Heart right ventricle (tissue), 16 donors: ENCODE measurements at regions not wholly inside any gene's neighbourhood (a gene's known extent, or its start where the extent isn't known, plus 50 kb on each side); places are given as distances from the start of the nearest gene placed in this dataset.

Experiments used
- ATAC-seq, 8 donors: fragments of 200-7000 bp; cut with Tn5 transposase; one replicate each; pipeline ENCODE4 v1.9.1; 2020; ENCODE audit warnings: mild to moderate bottlenecking in 8 of 8, moderate library complexity in 8 of 8, moderate number of reproducible peaks in 1 of 8
- DNase-seq, 2 donors: peaks; one replicate each; pipeline ENCODE4 v3.0.0-alpha.2; 2020
- H3K27ac ChIP-seq, 10 donors: fragments of 200-600 bp; sonication (generic) in 2 of 10; one replicate each; pipeline versions ENCODE4 v1.5.0 to v1.8.0; 2020 to 2022; ENCODE audit warnings: mild to moderate bottlenecking in 3 of 10
- H3K27me3 ChIP-seq, 7 donors: fragments of 200-600 bp; one replicate each; pipeline ENCODE4 v1.8.0; 2021 to 2022; ENCODE audit warnings: mild to moderate bottlenecking in 2 of 7
- H3K36me3 ChIP-seq, 9 donors: fragments of 200-600 bp; sonication (generic) in 1 of 9; one replicate each; pipeline versions ENCODE4 v1.5.0 to v1.8.0; 2020 to 2022; ENCODE audit warnings: mild to moderate bottlenecking in 2 of 9
- H3K4me1 ChIP-seq, 9 donors: fragments of 200-600 bp; sonication (generic) in 1 of 9; one replicate each; pipeline versions ENCODE4 v1.5.0 to v1.8.0; 2020 to 2022; ENCODE audit warnings: mild to moderate bottlenecking in 4 of 9
- H3K4me3 ChIP-seq, 10 donors: fragments of 200-600 bp; sonication (generic) in 2 of 10; one replicate each; pipeline versions ENCODE4 v1.5.0 to v1.8.0; 2020 to 2022; ENCODE audit warnings: mild to moderate bottlenecking in 7 of 10, moderate library complexity in 2 of 10
- H3K9me3 ChIP-seq, 11 donors: fragments of 200-600 bp in 10 of 11; sonication (generic) in 2 of 11; one replicate each; pipeline versions ENCODE4 v1.5.0 to v1.8.0; 2013 to 2022; ENCODE audit warnings: mild to moderate bottlenecking in 2 of 11, control low read depth in 1 of 11, moderate library complexity in 1 of 11
- CTCF ChIP-seq, 9 donors: fragments of 200-600 bp; sonication (generic) in 2 of 9; IDR thresholded peaks; one replicate each; pipeline versions ENCODE4 v1.5.0 to v1.8.0; 2021 to 2022; ENCODE audit warnings: antibody characterized with exemption in 9 of 9, mild to moderate bottlenecking in 5 of 9, moderate library complexity in 1 of 9
- WGBS, 2 donors: extraction: QIAGEN DNeasy Blood & Tissue Kit; methylation state at CpG; one replicate each; pipeline ENCODE4 v1.1.7; 2013; ENCODE audit warnings: inconsistent platforms in 1 of 2; 5-methylcytosine and 5-hydroxymethylcytosine counted together
- intact Hi-C, 10 donors: fragments of 100-400 bp; cut with DNase I; formaldehyde crosslinking; loops; one replicate each; pipeline versions ENCODE4 v1.11.1 to v1.14.2; 2022
- donor health status: Arrhythmogenic right ventricular cardiomyopathy.
- donor health status: ischemic (EF 13 %, LVEDD 7.1; RV severe dilation, severe dysfunction).
- donor health status: healthy with polysubstance abuse.
- donor health status: DM: no; HTN: yes; CAD: no.
- donor health status: DM: no; HTN: no; CAD: no.
- donor health status: ischemic (EF 25% LVEDD 6.9; RV normal size, moderate dysfunction).
- donor health status: ischemic (EF 25% LVEDD 5.7; RV mildly dilated, moderate dysfunction).
- donor health status: healthy.
- donor health status: DM: yes; HTN: yes; CAD: no.
- donor health status: Ischemic cardiomyopathy.
- donor health status: ischemic (EF 35%, LVEDD 5.7; RV mildly dilated, moderate dysfunction).
- donor health status: nonischemic (EF 11% LVEDD 7.7; RV severe dilation, severe dysfunction).
- donor health status: DM: yes; HTN: yes; CAD: no.
- donor health status: PGD.
- donor health status: ischemic (EF 29% LVEDD 5.4; RV normal size, mild dysfunction).
- donor health status: nonischemic (EF 23%, LVEDD 6.1; RV moderate dilation, normal function).

- no peak overlapping the region for H3K4me3 ChIP-seq
- DNase-seq = no peak
- no peak for ATAC-seq
- H3K36me3 ChIP-seq = no peaks in the 10 kb centered on the region
- no peak overlapping the region for H3K27ac ChIP-seq
- intact Hi-C loops = no loop called here
- 86 to 88% methylated on average over 1 of the region's 1 CpG for WGBS, 2 donors
- peaks cover 0 to 8% (median 0%) of the 10 kb centered on the region in 11 donors for H3K9me3 ChIP-seq
- no peaks in the 10 kb centered on the region for H3K4me1 ChIP-seq
- no peaks in the 10 kb centered on the region for H3K27me3 ChIP-seq
- TF ChIP-seq CTCF (IDR thresholded peaks at IDR 0.05) = no peak
These were observed 760.0 kb upstream of the PRMT6 start for GRCh38 chr1:106296431-106296830.

- H3K27ac ChIP-seq = no peak overlapping the region
- intact Hi-C loops = no loop called here
- H3K4me1 ChIP-seq = no peaks in the 10 kb centered on the region
- TF ChIP-seq CTCF (IDR thresholded peaks at IDR 0.05) = no peak
- WGBS, 2 donors = 41 to 45% methylated on average over 3 of the region's 3 CpGs
- H3K36me3 ChIP-seq = no peaks in the 10 kb centered on the region
- H3K27me3 ChIP-seq = no peaks in the 10 kb centered on the region
- DNase-seq = no peak
- ATAC-seq = no peak
- H3K4me3 ChIP-seq = no peak overlapping the region
- peaks cover 0 to 50% (median 21%) of the 10 kb centered on the region in 11 donors for H3K9me3 ChIP-seq
These were observed 752.4 kb upstream of the PRMT6 start for GRCh38 chr1:106304106-106304505.

- ATAC-seq (no peak), DNase-seq (no peak)
- intact Hi-C loops = no loop called here
- H3K4me3 ChIP-seq = no peak overlapping the region
- no peaks in the 10 kb centered on the region for H3K4me1 ChIP-seq
- no peaks in the 10 kb centered on the region for H3K27me3 ChIP-seq
- no peak for TF ChIP-seq CTCF (IDR thresholded peaks at IDR 0.05)
- H3K36me3 ChIP-seq = no peaks in the 10 kb centered on the region
- WGBS, 2 donors = 85 to 86% methylated on average over 3 of the region's 3 CpGs
- no peak overlapping the region for H3K27ac ChIP-seq
- peaks cover 0 to 24% (median 5%) of the 10 kb centered on the region in 11 donors for H3K9me3 ChIP-seq
These were observed 736.9 kb upstream of the PRMT6 start for GRCh38 chr1:106319612-106320011.

GRCh38 chr1:106325600-106325999 lies 730.9 kb upstream of the PRMT6 start:
- Histone ChIP-seq H3K27me3 (no peaks in the 10 kb centered on the region), H3K36me3 (no peaks in the 10 kb centered on the region), H3K27ac (no peak overlapping the region), H3K9me3 (peaks cover 0 to 15% (median 0%) of the 10 kb centered on the region in 11 donors), H3K4me1 (no peaks in the 10 kb centered on the region), H3K4me3 (no peak overlapping the region)
- no peak for TF ChIP-seq CTCF (IDR thresholded peaks at IDR 0.05)
- DNase-seq (no peak), ATAC-seq (no peak)
- intact Hi-C loops = no loop called here
- 46 to 47% methylated on average over 5 of the region's 5 CpGs for WGBS, 2 donors
